WI38 (cell line): ENCODE measurements at regions not wholly inside any gene's neighbourhood (a gene's known extent, or its start where the extent isn't known, plus 50 kb on each side); places are given as distances from the start of the nearest gene placed in this dataset.

Experiments used
- H3K4me3 ChIP-seq: 2 replicates; pipeline ENCODE4 v1.5.1; 2011; ENCODE audit warnings: low read depth, mild to moderate bottlenecking, control low read depth, low read length
- TF ChIP-seq, protein P1 (sequence below): IDR thresholded peaks from 2 replicates; pipeline ENCODE4 v1.5.1; 2012; ENCODE audit warnings: low read depth, mild to moderate bottlenecking, control low read depth, low read length

DNA sequence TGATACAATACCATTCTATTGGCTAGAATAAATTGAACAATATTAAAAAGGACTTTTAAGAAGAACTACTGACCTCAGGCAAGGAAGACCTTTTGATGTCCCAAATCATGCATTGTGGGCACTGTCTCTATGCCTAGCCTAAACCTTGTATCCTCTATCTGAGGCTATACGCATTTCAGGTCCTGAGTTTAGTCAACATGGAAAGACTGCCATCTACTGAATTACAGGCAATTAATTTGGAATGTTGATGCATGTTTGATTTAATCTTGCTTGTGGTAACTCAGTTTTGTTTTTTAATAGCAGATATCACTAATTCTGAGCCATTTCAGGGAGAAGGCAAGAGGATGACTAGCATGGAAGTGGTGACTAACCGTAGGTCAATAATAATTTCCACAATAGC is 585.3 kb upstream of the CCNG1 start:
- TF ChIP-seq, protein P1, sequence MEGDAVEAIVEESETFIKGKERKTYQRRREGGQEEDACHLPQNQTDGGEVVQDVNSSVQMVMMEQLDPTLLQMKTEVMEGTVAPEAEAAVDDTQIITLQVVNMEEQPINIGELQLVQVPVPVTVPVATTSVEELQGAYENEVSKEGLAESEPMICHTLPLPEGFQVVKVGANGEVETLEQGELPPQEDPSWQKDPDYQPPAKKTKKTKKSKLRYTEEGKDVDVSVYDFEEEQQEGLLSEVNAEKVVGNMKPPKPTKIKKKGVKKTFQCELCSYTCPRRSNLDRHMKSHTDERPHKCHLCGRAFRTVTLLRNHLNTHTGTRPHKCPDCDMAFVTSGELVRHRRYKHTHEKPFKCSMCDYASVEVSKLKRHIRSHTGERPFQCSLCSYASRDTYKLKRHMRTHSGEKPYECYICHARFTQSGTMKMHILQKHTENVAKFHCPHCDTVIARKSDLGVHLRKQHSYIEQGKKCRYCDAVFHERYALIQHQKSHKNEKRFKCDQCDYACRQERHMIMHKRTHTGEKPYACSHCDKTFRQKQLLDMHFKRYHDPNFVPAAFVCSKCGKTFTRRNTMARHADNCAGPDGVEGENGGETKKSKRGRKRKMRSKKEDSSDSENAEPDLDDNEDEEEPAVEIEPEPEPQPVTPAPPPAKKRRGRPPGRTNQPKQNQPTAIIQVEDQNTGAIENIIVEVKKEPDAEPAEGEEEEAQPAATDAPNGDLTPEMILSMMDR = no peak
- no peak overlapping the region for H3K4me3 ChIP-seq

DNA sequence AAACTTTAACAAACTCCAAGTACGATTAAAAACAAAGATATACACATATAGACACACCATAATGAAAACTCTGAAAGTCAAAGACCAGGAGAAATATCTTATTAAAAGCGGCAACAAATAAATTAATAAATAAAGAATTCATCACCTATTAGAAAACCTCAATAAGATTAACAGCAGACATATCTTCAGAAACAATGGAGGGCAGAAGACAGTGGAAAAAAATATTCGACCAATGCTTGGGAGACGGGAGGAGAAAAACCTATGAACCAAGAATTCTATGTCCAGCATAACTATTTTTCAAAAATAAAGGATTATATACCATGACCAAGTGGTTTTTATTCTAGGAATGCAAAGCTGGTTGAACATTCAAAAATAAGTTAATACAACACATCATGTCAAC is 578.6 kb upstream of the CCNG1 start:
- H3K4me3 ChIP-seq = no peak overlapping the region

DNA sequence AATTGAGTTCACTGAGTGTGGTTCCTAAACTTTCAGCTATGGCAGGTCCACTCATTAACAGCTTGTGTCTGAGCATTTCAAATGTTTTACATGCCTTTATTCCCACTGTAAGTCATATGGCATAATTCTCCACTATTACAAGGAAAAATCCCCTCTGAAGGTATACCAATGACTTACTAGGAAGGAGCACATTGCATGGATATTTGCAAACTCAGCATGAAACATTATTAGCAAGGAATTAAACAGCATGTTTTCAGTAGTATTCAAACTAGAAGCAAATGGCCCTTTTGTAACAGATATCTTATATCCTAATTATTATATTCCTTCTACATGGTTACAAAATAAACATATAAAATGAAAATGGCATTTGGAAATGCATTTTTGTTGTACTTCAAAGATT is 566.4 kb upstream of the CCNG1 start:
- TF ChIP-seq, protein P1 = no peak
- no peak overlapping the region for H3K4me3 ChIP-seq

More for the DNA sequence above, 578.6 kb upstream of the CCNG1 start:
- TF ChIP-seq, protein P1 = no peak

DNA sequence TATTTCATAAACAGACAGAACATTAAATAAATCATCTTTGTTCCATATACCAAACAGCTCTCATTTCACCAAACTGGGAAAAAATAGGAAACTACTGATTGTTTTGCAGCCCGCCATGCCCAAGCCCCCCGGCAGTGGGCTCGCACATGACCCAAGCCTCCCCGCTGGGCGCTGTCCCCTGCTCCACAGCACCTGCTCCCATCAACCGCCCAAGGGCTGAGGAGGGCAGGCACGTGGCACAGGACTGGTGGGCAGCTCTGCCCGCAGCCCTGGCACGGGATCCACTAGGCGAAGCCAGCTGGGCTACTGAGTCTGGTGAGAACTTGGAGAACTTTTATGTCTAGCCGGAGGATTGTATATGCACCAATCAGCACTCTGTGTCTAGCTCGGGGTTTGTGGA is 554.8 kb upstream of the CCNG1 start:
- H3K4me3 ChIP-seq = no peak overlapping the region
- TF ChIP-seq, protein P1 = no peak

DNA sequence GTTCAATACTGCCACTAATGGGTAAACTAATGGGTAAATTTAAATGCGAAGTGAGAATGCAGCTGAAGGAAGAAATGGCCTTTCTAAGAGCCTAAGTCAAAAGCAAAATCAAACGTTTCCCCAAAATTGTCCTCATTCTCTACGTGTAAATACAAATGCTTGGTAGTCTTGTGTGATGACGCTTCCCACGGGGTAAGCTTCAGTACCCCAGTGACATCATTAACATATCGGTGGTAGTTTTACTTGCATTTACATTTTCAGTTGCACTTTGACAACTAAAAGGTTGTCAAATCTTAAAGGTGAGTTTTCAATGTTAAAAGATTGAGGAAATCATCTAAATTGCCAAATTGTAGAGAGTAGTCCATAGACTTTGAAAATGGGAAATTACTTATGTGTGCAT is 550.7 kb upstream of the CCNG1 start:
- TF ChIP-seq, protein P1 = no peak
- no peak overlapping the region for H3K4me3 ChIP-seq

DNA sequence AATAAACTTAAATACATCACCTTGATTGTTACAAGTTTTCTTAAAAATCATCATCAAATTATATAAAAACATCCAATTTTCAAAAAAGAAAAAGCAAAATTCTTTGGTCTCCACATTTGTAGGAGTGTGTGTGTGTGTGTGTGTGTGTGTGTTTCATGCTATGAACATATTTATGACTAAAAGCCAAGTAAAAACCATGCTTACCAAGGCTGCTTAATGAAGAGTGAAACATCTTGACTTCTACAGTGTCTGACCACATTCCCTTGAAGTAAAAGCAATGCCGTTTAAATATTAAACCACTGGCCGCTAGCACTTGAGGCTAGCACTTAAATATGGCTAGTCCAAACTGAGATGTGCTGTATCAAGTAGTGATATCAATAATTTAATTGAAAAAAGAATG is 549.1 kb upstream of the CCNG1 start:
- no peak overlapping the region for H3K4me3 ChIP-seq
- TF ChIP-seq, protein P1 = no peak

DNA sequence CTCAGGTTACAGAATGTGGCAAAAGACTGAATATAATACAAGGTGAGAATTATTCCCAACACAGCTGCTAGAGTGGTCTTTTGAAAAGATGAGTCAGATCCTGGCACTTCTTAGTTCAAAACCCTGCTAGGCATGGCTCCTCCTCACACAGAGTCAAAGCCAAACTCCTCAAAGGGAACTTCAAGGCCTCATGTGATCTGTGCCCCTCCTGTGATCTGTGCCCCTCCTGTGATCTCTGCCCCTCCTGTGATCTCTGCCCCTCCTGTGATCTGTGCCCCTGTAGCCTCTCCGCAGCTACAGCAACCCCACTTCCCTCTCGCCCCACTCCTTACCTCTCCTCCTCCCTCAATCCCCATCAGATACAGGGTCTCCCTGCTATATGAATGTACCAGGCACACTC is 525.5 kb upstream of the CCNG1 start:
- no peak overlapping the region for H3K4me3 ChIP-seq
- TF ChIP-seq, protein P1 = no peak
